GM18507 (cell line): ENCODE measurements at regions not wholly inside any gene's neighbourhood (a gene's known extent, or its start where the extent isn't known, plus 50 kb on each side); places are given as distances from the start of the nearest gene placed in this dataset.

ENCODE experiments used
- DNase-seq: peaks from one replicate; pipeline ENCODE4 v3.0.0; 2011; ENCODE audit warnings: low read depth; ENCODE audit not compliant: insufficient read length; ENCODE audit errors: extremely low spot score
- FAIRE-seq: peaks from 2 replicates; lab custom pipeline; 2011; peaks lifted over from hg19 to GRCh38; lab: Jason Lieb, UNC

- FAIRE-seq, result no peak
- DNase-seq, result no peak
These were observed 58.9 kb downstream of the IRX1 start for GRCh38 chr5:3654515-3654914.

GRCh38 chr5:3656803-3657202 is 61.2 kb downstream of the IRX1 start:
- DNase-seq, result no peak
- FAIRE-seq, result no peak

- FAIRE-seq, result no peak
These were observed 61.9 kb downstream of the IRX1 start for GRCh38 chr5:3657364-3658022.

GRCh38 chr5:3658929-3659328 is 63.3 kb downstream of the IRX1 start:
- DNase-seq, result no peak
- no peak for FAIRE-seq

More at GRCh38 chr5:3657364-3658022, 61.9 kb downstream of the IRX1 start:
- DNase-seq, result no peak

GRCh38 chr5:3659907-3660306 is 64.3 kb downstream of the IRX1 start:
- no peak for DNase-seq
- FAIRE-seq, result no peak

- FAIRE-seq (no peak), DNase-seq (no peak)
These were observed 65.0 kb downstream of the IRX1 start for GRCh38 chr5:3660630-3661029.

- DNase-seq (no peak), FAIRE-seq (no peak)
These were observed 66.2 kb downstream of the IRX1 start for GRCh38 chr5:3661755-3662296.

GRCh38 chr5:3662344-3662743 is 66.7 kb downstream of the IRX1 start:
- FAIRE-seq (no peak), DNase-seq (no peak)

GRCh38 chr5:3671337-3671736 is 75.7 kb downstream of the IRX1 start:
- DNase-seq (no peak), FAIRE-seq (no peak)

GRCh38 chr5:3678801-3679200 is 83.2 kb downstream of the IRX1 start:
- no peak for FAIRE-seq
- DNase-seq, result no peak

- DNase-seq, result no peak
- FAIRE-seq, result no peak
These were observed 85.2 kb downstream of the IRX1 start for GRCh38 chr5:3680821-3681220.

- DNase-seq (no peak), FAIRE-seq (no peak)
These were observed 88.5 kb downstream of the IRX1 start for GRCh38 chr5:3684118-3684517.

- DNase-seq (no peak), FAIRE-seq (no peak)
These were observed 89.2 kb downstream of the IRX1 start for GRCh38 chr5:3684771-3685354.

GRCh38 chr5:3694819-3695218 is 99.2 kb downstream of the IRX1 start:
- no peak for FAIRE-seq
- no peak for DNase-seq

GRCh38 chr5:3695818-3696217 is 100.2 kb downstream of the IRX1 start:
- DNase-seq (no peak), FAIRE-seq (no peak)

GRCh38 chr5:3698412-3698811 is 102.8 kb downstream of the IRX1 start:
- FAIRE-seq (no peak), DNase-seq (no peak)

GRCh38 chr5:3701694-3702093 is 106.1 kb downstream of the IRX1 start:
- DNase-seq (no peak), FAIRE-seq (no peak)

GRCh38 chr5:3704661-3705060 is 109.0 kb downstream of the IRX1 start:
- DNase-seq (no peak), FAIRE-seq (no peak)

GRCh38 chr5:3709068-3709716 is 113.6 kb downstream of the IRX1 start:
- FAIRE-seq (no peak), DNase-seq (no peak)

- FAIRE-seq (no peak), DNase-seq (no peak)
These were observed 114.2 kb downstream of the IRX1 start for GRCh38 chr5:3709717-3710348.
